ENCODE measurements at regions not wholly inside any gene's neighbourhood (a gene's known extent, or its start where the extent isn't known, plus 50 kb on each side); places are given as distances from the start of the nearest gene placed in this dataset.

DNA sequence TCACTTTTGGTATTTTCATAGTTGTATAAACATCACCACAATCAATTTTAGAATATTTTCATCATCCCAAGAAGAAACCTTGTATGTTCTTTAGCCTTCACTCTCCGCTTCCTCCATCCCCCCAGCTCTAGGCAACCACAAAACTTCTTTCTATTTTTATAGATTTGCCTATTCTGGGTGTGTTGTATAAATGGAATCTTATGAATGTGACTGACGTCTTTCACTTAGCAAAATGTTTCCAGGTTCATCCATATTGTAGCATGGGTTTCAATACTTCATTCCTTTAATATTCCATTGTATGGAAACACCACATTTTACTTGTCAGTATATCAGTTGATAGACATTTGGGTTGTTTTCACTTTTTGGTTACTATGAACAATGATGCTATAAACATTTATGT is 335.8 kb upstream of the GOLIM4 start:
- TF ChIP-seq TAF1 (IDR thresholded peaks at IDR 0.05; ENCODE audit: low read depth) = no peak
- TF ChIP-seq TCF12 (IDR thresholded peaks at IDR 0.05; ENCODE audit: low read depth) = no peak
- no peak for TF ChIP-seq YY1 (IDR thresholded peaks at IDR 0.05; ENCODE audit: low read depth)
- TF ChIP-seq, protein P1, sequence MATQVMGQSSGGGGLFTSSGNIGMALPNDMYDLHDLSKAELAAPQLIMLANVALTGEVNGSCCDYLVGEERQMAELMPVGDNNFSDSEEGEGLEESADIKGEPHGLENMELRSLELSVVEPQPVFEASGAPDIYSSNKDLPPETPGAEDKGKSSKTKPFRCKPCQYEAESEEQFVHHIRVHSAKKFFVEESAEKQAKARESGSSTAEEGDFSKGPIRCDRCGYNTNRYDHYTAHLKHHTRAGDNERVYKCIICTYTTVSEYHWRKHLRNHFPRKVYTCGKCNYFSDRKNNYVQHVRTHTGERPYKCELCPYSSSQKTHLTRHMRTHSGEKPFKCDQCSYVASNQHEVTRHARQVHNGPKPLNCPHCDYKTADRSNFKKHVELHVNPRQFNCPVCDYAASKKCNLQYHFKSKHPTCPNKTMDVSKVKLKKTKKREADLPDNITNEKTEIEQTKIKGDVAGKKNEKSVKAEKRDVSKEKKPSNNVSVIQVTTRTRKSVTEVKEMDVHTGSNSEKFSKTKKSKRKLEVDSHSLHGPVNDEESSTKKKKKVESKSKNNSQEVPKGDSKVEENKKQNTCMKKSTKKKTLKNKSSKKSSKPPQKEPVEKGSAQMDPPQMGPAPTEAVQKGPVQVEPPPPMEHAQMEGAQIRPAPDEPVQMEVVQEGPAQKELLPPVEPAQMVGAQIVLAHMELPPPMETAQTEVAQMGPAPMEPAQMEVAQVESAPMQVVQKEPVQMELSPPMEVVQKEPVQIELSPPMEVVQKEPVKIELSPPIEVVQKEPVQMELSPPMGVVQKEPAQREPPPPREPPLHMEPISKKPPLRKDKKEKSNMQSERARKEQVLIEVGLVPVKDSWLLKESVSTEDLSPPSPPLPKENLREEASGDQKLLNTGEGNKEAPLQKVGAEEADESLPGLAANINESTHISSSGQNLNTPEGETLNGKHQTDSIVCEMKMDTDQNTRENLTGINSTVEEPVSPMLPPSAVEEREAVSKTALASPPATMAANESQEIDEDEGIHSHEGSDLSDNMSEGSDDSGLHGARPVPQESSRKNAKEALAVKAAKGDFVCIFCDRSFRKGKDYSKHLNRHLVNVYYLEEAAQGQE (IDR thresholded peaks at IDR 0.05; ENCODE audit: low read depth) = no peak
- TF ChIP-seq ZBTB7A (IDR thresholded peaks at IDR 0.05; ENCODE audit: low read depth) = no peak
- no peak for TF ChIP-seq CREB1 (IDR thresholded peaks at IDR 0.05; ENCODE audit: low read depth)
- TF ChIP-seq, protein P2, sequence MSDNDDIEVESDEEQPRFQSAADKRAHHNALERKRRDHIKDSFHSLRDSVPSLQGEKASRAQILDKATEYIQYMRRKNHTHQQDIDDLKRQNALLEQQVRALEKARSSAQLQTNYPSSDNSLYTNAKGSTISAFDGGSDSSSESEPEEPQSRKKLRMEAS (IDR thresholded peaks at IDR 0.05) = no peak
- no peak for TF ChIP-seq TEAD4 (IDR thresholded peaks at IDR 0.05)
- no peak for TF ChIP-seq RAD21 (IDR thresholded peaks at IDR 0.05; ENCODE audit: low read depth)

DNA sequence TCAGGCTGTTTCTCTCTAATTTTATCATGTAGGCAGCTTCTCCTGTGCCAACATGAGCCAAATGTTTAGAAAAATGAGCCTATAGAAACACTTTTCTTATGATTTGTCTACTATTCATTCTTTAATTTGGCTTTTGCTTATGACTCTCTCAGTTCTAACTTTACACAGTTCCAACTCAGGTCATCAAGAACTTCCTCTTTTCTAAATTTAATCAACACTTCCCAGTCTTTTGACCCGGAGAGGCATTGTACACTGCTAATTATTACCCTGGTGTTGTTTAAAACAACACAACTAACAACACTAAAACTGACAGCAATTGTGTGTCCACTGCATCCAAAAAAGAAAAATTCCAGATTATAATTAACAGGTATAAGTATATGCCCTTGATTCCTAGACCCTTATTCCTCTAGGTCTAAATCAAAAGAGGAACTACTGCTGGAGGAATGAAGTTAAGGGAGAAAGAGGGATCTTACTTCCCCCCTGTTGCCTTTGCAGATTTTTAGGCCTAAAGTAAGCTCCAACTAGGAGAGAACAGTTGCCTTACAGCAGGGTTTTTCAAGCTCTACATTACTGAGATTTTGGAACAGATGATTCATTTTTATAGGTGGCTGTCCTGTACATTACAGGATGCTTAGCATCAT is 332.2 kb upstream of the GOLIM4 start:
- no peak for TF ChIP-seq TCF12 (IDR thresholded peaks at IDR 0.05; ENCODE audit: low read depth)
- TF ChIP-seq, protein P1 (IDR thresholded peaks at IDR 0.05; ENCODE audit: low read depth) = no peak
- no peak for TF ChIP-seq TAF1 (IDR thresholded peaks at IDR 0.05; ENCODE audit: low read depth)
- TF ChIP-seq, protein P3, sequence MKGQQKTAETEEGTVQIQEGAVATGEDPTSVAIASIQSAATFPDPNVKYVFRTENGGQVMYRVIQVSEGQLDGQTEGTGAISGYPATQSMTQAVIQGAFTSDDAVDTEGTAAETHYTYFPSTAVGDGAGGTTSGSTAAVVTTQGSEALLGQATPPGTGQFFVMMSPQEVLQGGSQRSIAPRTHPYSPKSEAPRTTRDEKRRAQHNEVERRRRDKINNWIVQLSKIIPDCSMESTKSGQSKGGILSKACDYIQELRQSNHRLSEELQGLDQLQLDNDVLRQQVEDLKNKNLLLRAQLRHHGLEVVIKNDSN (IDR thresholded peaks at IDR 0.05) = no peak
- TF ChIP-seq TEAD4 (IDR thresholded peaks at IDR 0.05) = no peak
- TF ChIP-seq FOXM1 (IDR thresholded peaks at IDR 0.05; ENCODE audit: borderline replicate concordance, low read depth) = no peak
- TF ChIP-seq RAD21 (IDR thresholded peaks at IDR 0.05; ENCODE audit: low read depth) = no peak

DNA sequence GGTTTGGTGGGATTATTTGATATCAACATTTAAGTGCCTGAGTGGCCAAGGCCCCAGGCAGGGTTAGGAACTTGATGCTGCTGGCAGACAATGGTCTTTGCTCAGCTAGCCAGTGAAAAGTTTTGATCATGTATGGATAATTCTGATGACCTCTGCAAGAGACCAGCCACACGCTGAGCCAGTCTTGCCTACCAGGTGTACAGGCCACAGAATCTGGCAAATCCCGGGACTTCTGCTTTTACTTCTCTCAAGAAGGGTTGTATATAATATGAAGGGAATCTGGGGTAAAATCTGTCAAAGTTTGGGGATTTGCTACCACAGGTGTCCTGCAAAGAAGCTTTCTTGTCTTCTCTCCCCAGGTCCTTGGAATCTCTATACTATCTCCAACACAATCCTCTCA is 331.4 kb upstream of the GOLIM4 start:
- TF ChIP-seq, protein P1 (IDR thresholded peaks at IDR 0.05; ENCODE audit: low read depth) = no peak
- TF ChIP-seq TAF1 (IDR thresholded peaks at IDR 0.05; ENCODE audit: low read depth) (no peak), NFIC (IDR thresholded peaks at IDR 0.05) (no peak), YY1 (IDR thresholded peaks at IDR 0.05; ENCODE audit: low read depth) (no peak), ZBTB7A (IDR thresholded peaks at IDR 0.05; ENCODE audit: low read depth) (no peak), RAD21 (IDR thresholded peaks at IDR 0.05; ENCODE audit: low read depth) (no peak), CREB1 (IDR thresholded peaks at IDR 0.05; ENCODE audit: low read depth) (no peak), FOXM1 (IDR thresholded peaks at IDR 0.05; ENCODE audit: borderline replicate concordance, low read depth) (no peak), TEAD4 (IDR thresholded peaks at IDR 0.05) (no peak), EP300 (IDR thresholded peaks at IDR 0.05; ENCODE audit: borderline replicate concordance) (no peak), EGR1 (IDR thresholded peaks at IDR 0.05) (no peak), TCF12 (IDR thresholded peaks at IDR 0.05; ENCODE audit: low read depth) (no peak), CEBPB (IDR thresholded peaks at IDR 0.05) (no peak)
- TF ChIP-seq, protein P3 (IDR thresholded peaks at IDR 0.05) = no peak
- TF ChIP-seq, protein P2 (IDR thresholded peaks at IDR 0.05) = no peak

DNA sequence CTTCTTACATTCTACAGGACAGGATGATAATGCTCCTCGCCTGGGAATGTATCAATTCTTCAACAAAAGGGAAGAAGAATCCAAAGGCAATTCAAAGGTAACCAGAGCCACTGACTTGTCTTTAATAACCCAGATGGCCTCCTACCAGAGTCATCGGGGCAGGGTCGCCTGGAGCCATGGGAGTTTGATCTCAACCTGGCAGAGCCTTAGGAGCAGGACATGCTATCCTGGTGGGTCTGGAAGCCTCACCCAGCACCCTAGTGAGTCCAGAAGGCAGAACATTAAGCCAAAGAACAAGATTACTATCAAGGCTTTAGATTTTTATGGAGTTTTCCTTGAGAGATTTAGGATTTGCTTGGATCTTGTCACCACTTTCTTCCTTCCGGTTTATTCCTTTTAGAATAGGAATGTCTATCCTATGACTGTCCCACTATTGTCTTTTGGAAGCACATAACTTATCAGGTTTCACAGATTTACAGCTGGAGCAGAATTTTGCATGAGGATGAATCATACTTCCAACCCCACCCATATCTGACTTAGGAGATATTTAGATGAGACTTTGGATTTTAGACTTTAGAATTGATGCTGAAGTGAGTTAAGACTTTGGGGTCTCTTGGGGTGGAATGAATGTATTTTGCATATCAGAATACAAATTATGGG is 330.3 kb upstream of the GOLIM4 start:
- TF ChIP-seq TAF1 (IDR thresholded peaks at IDR 0.05; ENCODE audit: low read depth) (no peak), YY1 (IDR thresholded peaks at IDR 0.05; ENCODE audit: low read depth) (no peak), EP300 (IDR thresholded peaks at IDR 0.05; ENCODE audit: borderline replicate concordance) (no peak), RAD21 (IDR thresholded peaks at IDR 0.05; ENCODE audit: low read depth) (no peak), FOXM1 (IDR thresholded peaks at IDR 0.05; ENCODE audit: borderline replicate concordance, low read depth) (no peak), TCF12 (IDR thresholded peaks at IDR 0.05; ENCODE audit: low read depth) (no peak), TEAD4 (IDR thresholded peaks at IDR 0.05) (no peak), EGR1 (IDR thresholded peaks at IDR 0.05) (no peak), CEBPB (IDR thresholded peaks at IDR 0.05) (no peak)
